Activated naive CD4-positive, alpha-beta T cell treated with anti-CD3 and anti-CD28 coated beads for 36 hours (primary cell): ENCODE measurements at regions not wholly inside any gene's neighbourhood (a gene's known extent, or its start where the extent isn't known, plus 50 kb on each side); places are given as distances from the start of the nearest gene placed in this dataset.

ENCODE experiments used
- CTCF ChIA-PET: fragments of 350-600 bp; sonication (Branson Sonifier 250); formaldehyde crosslinking; loops from one replicate; lab custom pipeline; 2021; ENCODE audit warnings: antibody characterized with exemption; lab: Charles Lee
- DNase-seq: peaks from one replicate; pipeline ENCODE4 v3.0.0-alpha.2; 2020
- H3K27ac Mint-ChIP-seq: one replicate; pipeline ENCODE4 v1.8.0; 2021; ENCODE audit warnings: mild to moderate bottlenecking, mixed read lengths
- H3K27me3 Mint-ChIP-seq: one replicate; pipeline ENCODE4 v1.8.0; 2021; ENCODE audit warnings: low read depth, mixed read lengths
- H3K36me3 Mint-ChIP-seq: one replicate; pipeline ENCODE4 v1.8.0; 2021; ENCODE audit warnings: low read depth, mixed read lengths
- H3K4me1 Mint-ChIP-seq: one replicate; pipeline ENCODE4 v1.8.0; 2021; ENCODE audit warnings: low read depth, mixed read lengths
- H3K4me3 Mint-ChIP-seq: one replicate; pipeline ENCODE4 v1.8.0; 2021; ENCODE audit warnings: mild to moderate bottlenecking, moderate library complexity, mixed read lengths
- H3K9me3 Mint-ChIP-seq: one replicate; pipeline ENCODE4 v1.8.0; 2021; ENCODE audit warnings: mixed read lengths
- intact Hi-C: fragments of 100-400 bp; cut with micrococcal nuclease; formaldehyde crosslinking; loops from one replicate; pipeline ENCODE4 v1.15.1; 2023

DNA sequence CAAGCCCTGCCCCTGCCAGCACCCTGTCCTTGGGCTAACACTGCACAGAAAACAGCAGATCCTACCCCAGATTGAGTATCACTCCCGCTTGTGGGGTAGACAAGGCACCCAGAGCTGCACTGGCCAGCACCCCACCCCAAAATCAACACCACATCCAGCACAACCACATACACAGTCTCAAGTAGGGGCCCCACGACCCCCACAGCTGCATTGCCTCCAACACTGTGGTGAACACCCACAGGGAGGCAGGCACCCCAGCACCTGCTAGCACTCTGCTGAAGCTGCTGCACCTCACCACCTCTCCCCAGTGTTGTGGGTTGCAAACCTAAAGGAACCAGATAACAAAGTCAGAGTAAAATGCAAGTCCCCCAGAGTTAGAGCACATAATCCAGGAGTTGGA lies 589.9 kb downstream of the PCDH19 start:
- CTCF ChIA-PET = no interaction called here
- no peak for DNase-seq
- H3K27ac Mint-ChIP-seq = no peak overlapping the region
- intact Hi-C loops = no loop called here
- no peaks in the 10 kb centered on the region for H3K4me1 Mint-ChIP-seq
- H3K36me3 Mint-ChIP-seq = no peaks in the 10 kb centered on the region
- H3K4me3 Mint-ChIP-seq = no peak overlapping the region
- no peaks in the 10 kb centered on the region for H3K27me3 Mint-ChIP-seq
- H3K9me3 Mint-ChIP-seq = no peaks in the 10 kb centered on the region

- no peaks in the 10 kb centered on the region for H3K4me1 Mint-ChIP-seq
- intact Hi-C loops = no loop called here
- no peaks in the 10 kb centered on the region for H3K9me3 Mint-ChIP-seq
- no peak overlapping the region for H3K27ac Mint-ChIP-seq
- CTCF ChIA-PET = no interaction called here
- DNase-seq = no peak
- no peaks in the 10 kb centered on the region for H3K36me3 Mint-ChIP-seq
- no peak overlapping the region for H3K4me3 Mint-ChIP-seq
- no peaks in the 10 kb centered on the region for H3K27me3 Mint-ChIP-seq
These were observed 610.1 kb downstream of the PCDH19 start for GRCh38 chrX:99800016-99800415.

GRCh38 chrX:99798936-99799335 lies 611.1 kb downstream of the PCDH19 start:
- H3K27me3 Mint-ChIP-seq = no peaks in the 10 kb centered on the region
- no peak overlapping the region for H3K27ac Mint-ChIP-seq
- H3K36me3 Mint-ChIP-seq = no peaks in the 10 kb centered on the region
- CTCF ChIA-PET = no interaction called here
- H3K4me1 Mint-ChIP-seq = no peaks in the 10 kb centered on the region
- no peak for DNase-seq
- H3K9me3 Mint-ChIP-seq = no peaks in the 10 kb centered on the region
- H3K4me3 Mint-ChIP-seq = no peak overlapping the region
- intact Hi-C loops = no loop called here

- DNase-seq = no peak
- Mint-ChIP-seq H3K9me3 (peaks cover 1% of the 10 kb centered on the region), H3K36me3 (no peaks in the 10 kb centered on the region), H3K4me3 (no peak overlapping the region), H3K27me3 (no peaks in the 10 kb centered on the region), H3K4me1 (no peaks in the 10 kb centered on the region), H3K27ac (no peak overlapping the region)
- CTCF ChIA-PET = no interaction called here
- intact Hi-C loops = no loop called here
These were observed 614.6 kb downstream of the PCDH19 start for GRCh38 chrX:99795495-99795894.

DNA sequence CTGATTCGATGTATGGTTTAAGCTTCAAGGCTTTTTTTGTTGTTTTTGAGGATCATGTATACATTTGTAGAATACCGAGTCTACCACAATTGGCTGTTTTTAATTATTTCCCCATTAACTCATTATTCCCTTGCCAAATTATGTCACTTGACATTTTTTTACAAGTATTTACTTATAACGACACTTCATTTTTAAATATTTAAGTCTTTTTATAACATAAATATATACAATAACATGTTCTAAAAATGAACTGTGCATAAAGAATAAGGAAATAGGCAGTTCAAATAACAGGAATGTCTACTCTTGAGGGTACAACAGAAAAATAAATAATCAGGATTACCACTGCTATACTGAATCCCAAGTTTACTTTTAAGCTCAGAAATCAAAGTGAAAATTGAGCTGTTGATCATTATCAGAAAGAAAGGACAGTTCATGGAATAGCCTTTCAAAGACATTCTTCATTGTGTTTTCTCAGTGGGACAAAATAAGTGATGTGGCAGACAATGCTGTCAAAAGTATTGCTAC lies 627.5 kb downstream of the PCDH19 start:
- no peaks in the 10 kb centered on the region for H3K9me3 Mint-ChIP-seq
- intact Hi-C loops = no loop called here
- DNase-seq = no peak
- CTCF ChIA-PET = no interaction called here
- H3K27me3 Mint-ChIP-seq = no peaks in the 10 kb centered on the region
- no peaks in the 10 kb centered on the region for H3K36me3 Mint-ChIP-seq
- H3K27ac Mint-ChIP-seq = no peak overlapping the region
- H3K4me1 Mint-ChIP-seq = no peaks in the 10 kb centered on the region
- H3K4me3 Mint-ChIP-seq = no peak overlapping the region

GRCh38 chrX:99777912-99778311 lies 632.2 kb downstream of the PCDH19 start:
- Mint-ChIP-seq H3K36me3 (no peaks in the 10 kb centered on the region), H3K27me3 (no peaks in the 10 kb centered on the region), H3K4me1 (no peaks in the 10 kb centered on the region), H3K4me3 (no peak overlapping the region), H3K9me3 (peaks cover 4% of the 10 kb centered on the region), H3K27ac (no peak overlapping the region)
- intact Hi-C loops = no loop called here
- no peak for DNase-seq
- CTCF ChIA-PET = no interaction called here

GRCh38 chrX:99761731-99762130 lies 648.3 kb downstream of the PCDH19 start:
- DNase-seq = no peak
- Mint-ChIP-seq H3K4me3 (no peak overlapping the region), H3K27ac (no peak overlapping the region), H3K9me3 (no peaks in the 10 kb centered on the region), H3K36me3 (no peaks in the 10 kb centered on the region), H3K27me3 (no peaks in the 10 kb centered on the region), H3K4me1 (no peaks in the 10 kb centered on the region)
- CTCF ChIA-PET = no interaction called here
- intact Hi-C loops = no loop called here

GRCh38 chrX:99752776-99753175 lies 657.3 kb downstream of the PCDH19 start:
- DNase-seq = no peak
- H3K36me3 Mint-ChIP-seq = no peaks in the 10 kb centered on the region
- intact Hi-C loops = no loop called here
- H3K4me3 Mint-ChIP-seq = no peak overlapping the region
- CTCF ChIA-PET = no interaction called here
- peaks cover 2% of the 10 kb centered on the region for H3K9me3 Mint-ChIP-seq
- H3K4me1 Mint-ChIP-seq = no peaks in the 10 kb centered on the region
- H3K27ac Mint-ChIP-seq = no peak overlapping the region
- H3K27me3 Mint-ChIP-seq = no peaks in the 10 kb centered on the region

GRCh38 chrX:99750721-99751120 lies 659.4 kb downstream of the PCDH19 start:
- no peak overlapping the region for H3K4me3 Mint-ChIP-seq
- no peak overlapping the region for H3K27ac Mint-ChIP-seq
- H3K36me3 Mint-ChIP-seq = no peaks in the 10 kb centered on the region
- peaks cover 2% of the 10 kb centered on the region for H3K9me3 Mint-ChIP-seq
- H3K27me3 Mint-ChIP-seq = no peaks in the 10 kb centered on the region
- CTCF ChIA-PET = no interaction called here
- H3K4me1 Mint-ChIP-seq = no peaks in the 10 kb centered on the region
- DNase-seq = no peak
- intact Hi-C loops = no loop called here

DNA sequence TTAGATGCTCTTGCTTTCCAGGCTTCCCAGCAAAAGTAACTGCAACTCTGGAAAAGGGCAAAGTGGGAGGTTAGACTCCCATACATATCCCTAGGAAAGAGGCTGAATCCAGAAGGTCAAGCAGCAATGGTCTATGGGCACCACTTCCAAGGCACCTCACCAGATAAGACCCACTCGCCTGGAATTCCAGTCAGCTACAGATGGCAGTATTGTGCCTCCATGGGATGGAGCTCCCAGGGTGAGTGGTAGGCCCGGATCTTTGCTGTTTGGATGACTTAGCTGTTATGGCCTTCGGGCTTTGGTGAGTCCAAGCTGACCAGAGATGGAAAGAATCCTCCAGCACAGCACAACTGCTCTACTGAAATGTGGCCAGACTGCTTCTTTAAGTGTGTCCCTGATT lies 688.0 kb downstream of the PCDH19 start:
- Mint-ChIP-seq H3K4me1 (no peaks in the 10 kb centered on the region), H3K9me3 (no peaks in the 10 kb centered on the region), H3K4me3 (no peak overlapping the region), H3K27me3 (no peaks in the 10 kb centered on the region), H3K27ac (no peak overlapping the region), H3K36me3 (no peaks in the 10 kb centered on the region)
- intact Hi-C loops = no loop called here
- CTCF ChIA-PET = no interaction called here
- no peak for DNase-seq

DNA sequence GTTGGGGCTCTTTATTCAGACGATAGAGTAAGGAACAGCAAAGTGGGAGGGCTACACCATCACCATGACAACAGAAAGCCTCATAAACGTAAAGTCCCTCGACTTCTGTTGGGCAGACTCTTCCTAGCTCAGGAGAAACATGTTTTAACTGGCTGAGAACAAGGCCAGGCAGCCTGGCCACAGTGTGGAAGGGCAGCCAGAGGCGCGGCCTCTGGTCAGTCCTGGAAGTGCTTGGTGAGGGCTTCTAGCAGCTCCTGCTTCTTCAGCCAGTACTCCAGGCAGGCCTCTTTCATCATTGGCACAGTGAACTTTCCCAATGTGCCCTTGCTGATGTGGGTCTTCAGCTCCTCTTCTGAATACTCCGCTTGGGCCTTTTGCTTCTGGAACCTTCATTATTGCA lies 690.9 kb downstream of the PCDH19 start:
- CTCF ChIA-PET = no interaction called here
- no peak overlapping the region for H3K27ac Mint-ChIP-seq
- DNase-seq = no peak
- no peak overlapping the region for H3K4me3 Mint-ChIP-seq
- H3K27me3 Mint-ChIP-seq = no peaks in the 10 kb centered on the region
- H3K9me3 Mint-ChIP-seq = no peaks in the 10 kb centered on the region
- no peaks in the 10 kb centered on the region for H3K36me3 Mint-ChIP-seq
- intact Hi-C loops = no loop called here
- no peaks in the 10 kb centered on the region for H3K4me1 Mint-ChIP-seq

GRCh38 chrX:99717716-99718115 lies 692.4 kb downstream of the PCDH19 start:
- H3K4me3 Mint-ChIP-seq = no peak overlapping the region
- DNase-seq = no peak
- CTCF ChIA-PET = no interaction called here
- H3K36me3 Mint-ChIP-seq = no peaks in the 10 kb centered on the region
- H3K9me3 Mint-ChIP-seq = no peaks in the 10 kb centered on the region
- no peak overlapping the region for H3K27ac Mint-ChIP-seq
- H3K4me1 Mint-ChIP-seq = no peaks in the 10 kb centered on the region
- intact Hi-C loops = no loop called here
- no peaks in the 10 kb centered on the region for H3K27me3 Mint-ChIP-seq

DNA sequence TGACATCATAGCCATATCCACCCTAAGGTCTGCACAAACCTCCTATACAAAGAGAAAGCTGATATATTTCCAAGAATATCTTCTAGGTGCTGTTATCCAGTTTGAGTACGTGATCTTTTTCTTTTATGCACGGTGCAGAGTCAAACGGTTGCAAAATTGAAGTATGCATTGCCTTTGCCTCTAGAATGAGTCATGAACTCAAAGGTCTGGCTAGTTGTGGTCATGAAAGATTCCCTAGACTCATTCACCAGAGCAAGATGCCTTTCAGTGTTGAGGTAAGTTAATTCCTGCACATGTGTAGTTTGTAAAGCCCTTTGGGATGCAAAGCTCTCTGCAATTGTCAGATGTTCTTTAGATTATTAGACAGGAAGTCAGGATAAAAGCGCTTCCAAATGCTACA lies 704.4 kb downstream of the PCDH19 start:
- Mint-ChIP-seq H3K27ac (no peak overlapping the region), H3K4me1 (no peaks in the 10 kb centered on the region), H3K36me3 (no peaks in the 10 kb centered on the region), H3K27me3 (no peaks in the 10 kb centered on the region), H3K9me3 (no peaks in the 10 kb centered on the region), H3K4me3 (no peak overlapping the region)
- CTCF ChIA-PET = no interaction called here
- DNase-seq = no peak
- intact Hi-C loops = no loop called here

- CTCF ChIA-PET = no interaction called here
- no peak overlapping the region for H3K27ac Mint-ChIP-seq
- H3K4me1 Mint-ChIP-seq = no peaks in the 10 kb centered on the region
- no peaks in the 10 kb centered on the region for H3K36me3 Mint-ChIP-seq
- DNase-seq = no peak
- H3K4me3 Mint-ChIP-seq = no peak overlapping the region
- intact Hi-C loops = no loop called here
- no peaks in the 10 kb centered on the region for H3K9me3 Mint-ChIP-seq
- H3K27me3 Mint-ChIP-seq = no peaks in the 10 kb centered on the region
These were observed 706.6 kb downstream of the PCDH19 start for GRCh38 chrX:99703473-99703872.
